ENCODE measurements at regions not wholly inside any gene's neighbourhood (a gene's known extent, or its start where the extent isn't known, plus 50 kb on each side); places are given as distances from the start of the nearest gene placed in this dataset.

DNA sequence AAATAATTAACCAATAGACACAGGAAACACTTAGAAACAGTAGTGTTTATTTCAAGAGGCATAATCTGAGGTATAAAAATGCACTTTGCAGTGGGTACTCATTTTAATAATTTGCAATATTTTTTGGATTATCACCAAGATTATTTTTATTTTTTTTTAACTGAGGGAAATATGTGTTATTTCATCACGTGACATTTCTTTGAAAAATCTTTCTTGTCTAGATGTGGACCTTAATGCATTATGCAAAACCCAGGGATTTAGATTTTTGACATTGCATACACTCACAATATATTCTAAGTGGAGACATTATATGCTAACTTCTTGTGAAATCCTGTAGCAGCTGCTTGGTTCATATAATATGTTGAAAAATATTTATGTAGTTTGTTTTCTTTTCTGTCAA, 260.4 kb upstream of the MEIS2 start (continued):
- TF ChIP-seq, protein P1, sequence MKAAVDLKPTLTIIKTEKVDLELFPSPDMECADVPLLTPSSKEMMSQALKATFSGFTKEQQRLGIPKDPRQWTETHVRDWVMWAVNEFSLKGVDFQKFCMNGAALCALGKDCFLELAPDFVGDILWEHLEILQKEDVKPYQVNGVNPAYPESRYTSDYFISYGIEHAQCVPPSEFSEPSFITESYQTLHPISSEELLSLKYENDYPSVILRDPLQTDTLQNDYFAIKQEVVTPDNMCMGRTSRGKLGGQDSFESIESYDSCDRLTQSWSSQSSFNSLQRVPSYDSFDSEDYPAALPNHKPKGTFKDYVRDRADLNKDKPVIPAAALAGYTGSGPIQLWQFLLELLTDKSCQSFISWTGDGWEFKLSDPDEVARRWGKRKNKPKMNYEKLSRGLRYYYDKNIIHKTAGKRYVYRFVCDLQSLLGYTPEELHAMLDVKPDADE (IDR thresholded peaks at IDR 0.05) = no peak
- TF ChIP-seq STAT1 (IDR thresholded peaks at IDR 0.05; ENCODE audit: unreplicated experiment) = no peak
- TF ChIP-seq, protein P2, sequence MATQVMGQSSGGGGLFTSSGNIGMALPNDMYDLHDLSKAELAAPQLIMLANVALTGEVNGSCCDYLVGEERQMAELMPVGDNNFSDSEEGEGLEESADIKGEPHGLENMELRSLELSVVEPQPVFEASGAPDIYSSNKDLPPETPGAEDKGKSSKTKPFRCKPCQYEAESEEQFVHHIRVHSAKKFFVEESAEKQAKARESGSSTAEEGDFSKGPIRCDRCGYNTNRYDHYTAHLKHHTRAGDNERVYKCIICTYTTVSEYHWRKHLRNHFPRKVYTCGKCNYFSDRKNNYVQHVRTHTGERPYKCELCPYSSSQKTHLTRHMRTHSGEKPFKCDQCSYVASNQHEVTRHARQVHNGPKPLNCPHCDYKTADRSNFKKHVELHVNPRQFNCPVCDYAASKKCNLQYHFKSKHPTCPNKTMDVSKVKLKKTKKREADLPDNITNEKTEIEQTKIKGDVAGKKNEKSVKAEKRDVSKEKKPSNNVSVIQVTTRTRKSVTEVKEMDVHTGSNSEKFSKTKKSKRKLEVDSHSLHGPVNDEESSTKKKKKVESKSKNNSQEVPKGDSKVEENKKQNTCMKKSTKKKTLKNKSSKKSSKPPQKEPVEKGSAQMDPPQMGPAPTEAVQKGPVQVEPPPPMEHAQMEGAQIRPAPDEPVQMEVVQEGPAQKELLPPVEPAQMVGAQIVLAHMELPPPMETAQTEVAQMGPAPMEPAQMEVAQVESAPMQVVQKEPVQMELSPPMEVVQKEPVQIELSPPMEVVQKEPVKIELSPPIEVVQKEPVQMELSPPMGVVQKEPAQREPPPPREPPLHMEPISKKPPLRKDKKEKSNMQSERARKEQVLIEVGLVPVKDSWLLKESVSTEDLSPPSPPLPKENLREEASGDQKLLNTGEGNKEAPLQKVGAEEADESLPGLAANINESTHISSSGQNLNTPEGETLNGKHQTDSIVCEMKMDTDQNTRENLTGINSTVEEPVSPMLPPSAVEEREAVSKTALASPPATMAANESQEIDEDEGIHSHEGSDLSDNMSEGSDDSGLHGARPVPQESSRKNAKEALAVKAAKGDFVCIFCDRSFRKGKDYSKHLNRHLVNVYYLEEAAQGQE (IDR thresholded peaks at IDR 0.05; ENCODE audit: unreplicated experiment) = no peak
- no peak for TF ChIP-seq POLR2AphosphoS5 (IDR thresholded peaks at IDR 0.05; ENCODE audit: low read depth)
- no peak for TF ChIP-seq CTCF (conservative IDR thresholded peaks at IDR 0.05; ENCODE audit: low read depth in 2 of 2)
- TF ChIP-seq ZNF114 (CRISPR knock-in tag; IDR thresholded peaks at IDR 0.05) = no peak
- TF ChIP-seq CREB1 (CRISPR knock-in tag; IDR thresholded peaks at IDR 0.05; ENCODE audit: low read depth) = no peak

- H3K79me2 ChIP-seq (replicated peaks; ENCODE audit: insufficient read depth) = no peaks in the 10 kb centered on the region
- Mint-ChIP-seq H3K9me3 (no peaks in the 10 kb centered on the region), H3K4me3 (no peak overlapping the region), H3K36me3 (ENCODE audit: low read depth) (no peaks in the 10 kb centered on the region), H3K27me3 (ENCODE audit: insufficient read depth, low read depth, poor library complexity) (no peaks in the 10 kb centered on the region), H3K4me1 (peaks cover 18% of the 10 kb centered on the region), H3K27ac (0 out of 2 replicates have a peak overlapping the region, but pooled peaks have one; percentile 11)
- H3K27me3 ChIP-seq (ENCODE audit: insufficient read depth) = no peaks in the 10 kb centered on the region
- no peaks in the 10 kb centered on the region for H3K36me3 ChIP-seq (ENCODE audit: insufficient read depth)
- no peaks in the 10 kb centered on the region; the same call in 1 of the 2 replicates for H3K9me2 ChIP-seq (ENCODE audit: insufficient read depth)
- H3K4me2 ChIP-seq = peak overlapping the region; percentile 41; the same call in 1 of the 2 replicates
- TF ChIP-seq NANOG (IDR thresholded peaks at IDR 0.05; ENCODE audit: borderline replicate concordance) = no peak
- TF ChIP-seq, protein P2 (IDR thresholded peaks at IDR 0.05; ENCODE audit: unreplicated experiment) = no peak
- TF ChIP-seq ZNF331 (CRISPR knock-in tag; IDR thresholded peaks at IDR 0.05; ENCODE audit: low read depth) = no peak
- TF ChIP-seq EZH2phosphoT487 (IDR thresholded peaks at IDR 0.05; ENCODE audit: unreplicated experiment) = no peak
- ATAC-seq (no peak), DNase-seq (ENCODE audit: low spot score) (no peak)
- H3K4me3 ChIP-seq = no peak overlapping the region
- H3K27ac ChIP-seq (ENCODE audit: low read depth) = no peak overlapping the region
- peaks cover 19% of the 10 kb centered on the region for H3K4me1 ChIP-seq (ENCODE audit: insufficient read depth)
- no peaks in the 10 kb centered on the region for H4K20me1 ChIP-seq (replicated peaks; ENCODE audit: insufficient read depth)
- H2AFZ ChIP-seq = no peak overlapping the region
- no peaks in the 10 kb centered on the region for H3F3A ChIP-seq (replicated peaks; ENCODE audit: low read depth)
These were observed 261.3 kb upstream of the MEIS2 start for GRCh38 chr15:37361621-37362020.

Data from GM23338 (cell line).